ENCODE measurements at regions not wholly inside any gene's neighbourhood (a gene's known extent, or its start where the extent isn't known, plus 50 kb on each side); places are given as distances from the start of the nearest gene placed in this dataset.

DNA sequence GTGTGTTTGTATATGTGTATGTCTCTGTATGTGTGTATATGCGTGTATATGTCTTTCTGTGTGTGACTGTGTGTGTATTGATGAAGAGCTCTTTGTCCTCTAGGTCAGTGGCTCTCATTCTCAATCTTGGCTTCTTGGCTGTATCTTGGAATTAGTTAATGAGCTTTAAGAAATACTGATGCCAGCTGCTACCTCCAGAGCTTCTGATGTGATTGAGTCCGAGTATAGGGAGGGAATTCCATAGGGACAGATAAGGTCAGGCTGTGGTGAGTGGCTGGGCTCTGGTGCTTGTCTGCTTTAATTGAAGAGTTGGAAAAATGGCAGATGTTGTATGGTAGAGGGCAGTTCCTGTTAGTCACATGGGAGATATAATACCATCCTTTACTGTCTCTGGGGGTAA lies 140.1 kb downstream of the C12orf75 start:
- no peak for TF ChIP-seq GATA2 (IDR thresholded peaks at IDR 0.05; ENCODE audit: low read depth, low read length)
- TF ChIP-seq GATA3 (IDR thresholded peaks at IDR 0.05; ENCODE audit: low read depth, low read length) = no peak

All from SH-SY5Y (cell line).